ENCODE measurements at regions not wholly inside any gene's neighbourhood (a gene's known extent, or its start where the extent isn't known, plus 50 kb on each side); places are given as distances from the start of the nearest gene placed in this dataset.

- TF ChIP-seq CTCF (IDR thresholded peaks at IDR 0.05) (no peak), ZFX (IDR thresholded peaks at IDR 0.05; ENCODE audit: borderline replicate concordance) (no peak)
Observed at GRCh38 chr4:27316176-27316575, 455.5 kb downstream of the STIM2 start.
